GF-D8 (cell line): ENCODE measurements at regions not wholly inside any gene's neighbourhood (a gene's known extent, or its start where the extent isn't known, plus 50 kb on each side); places are given as distances from the start of the nearest gene placed in this dataset.
"Not testable (repeated sequence)": the region's sequence is repeated elsewhere in the genome, so short reads cannot be mapped to it uniquely, and the experiment has no call there.

ENCODE experiments used
- DNase-seq: peaks from one replicate; lab custom pipeline; 2025; lab: John Stamatoyannopoulos, UW

DNA sequence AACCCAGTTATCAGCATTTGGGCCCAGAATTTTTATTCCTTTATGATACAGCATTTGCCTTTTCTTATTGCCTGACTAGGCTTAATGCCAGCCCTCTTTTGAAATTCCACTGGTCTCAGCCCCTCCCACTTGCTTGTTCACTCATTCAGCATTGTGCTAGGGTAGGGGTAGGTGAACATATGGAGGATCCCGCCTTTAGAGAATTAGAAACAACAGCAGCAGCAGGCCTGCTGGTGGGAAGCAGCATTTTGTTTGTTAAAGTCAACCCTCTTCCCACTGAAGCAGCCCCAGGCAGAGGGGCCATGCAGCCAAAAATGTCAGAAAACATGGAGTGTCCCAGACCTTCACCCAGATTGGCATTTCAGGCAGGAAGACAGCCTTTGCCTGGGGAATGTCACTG lies 1355.2 kb downstream of the CDH8 start:
- DNase-seq = no peak

DNA sequence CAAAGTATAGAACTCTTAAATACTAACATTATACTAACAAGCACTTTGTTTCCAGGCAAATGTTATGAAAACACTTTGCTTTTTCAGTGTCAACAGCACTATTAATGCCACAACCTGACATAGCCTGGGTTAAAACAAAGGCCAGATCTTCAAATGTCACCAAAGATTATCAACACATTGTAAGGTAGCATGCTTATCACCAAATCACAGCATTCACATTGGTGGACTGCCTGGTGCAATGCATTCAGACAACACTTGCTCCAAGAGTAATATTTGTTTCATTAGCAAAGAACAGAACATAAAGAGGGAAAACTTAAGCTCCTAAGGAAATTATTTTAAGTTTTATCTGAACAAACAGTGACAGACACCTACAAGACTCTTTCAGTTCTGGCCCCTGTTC lies 1361.2 kb downstream of the CDH8 start:
- DNase-seq = no peak

DNA sequence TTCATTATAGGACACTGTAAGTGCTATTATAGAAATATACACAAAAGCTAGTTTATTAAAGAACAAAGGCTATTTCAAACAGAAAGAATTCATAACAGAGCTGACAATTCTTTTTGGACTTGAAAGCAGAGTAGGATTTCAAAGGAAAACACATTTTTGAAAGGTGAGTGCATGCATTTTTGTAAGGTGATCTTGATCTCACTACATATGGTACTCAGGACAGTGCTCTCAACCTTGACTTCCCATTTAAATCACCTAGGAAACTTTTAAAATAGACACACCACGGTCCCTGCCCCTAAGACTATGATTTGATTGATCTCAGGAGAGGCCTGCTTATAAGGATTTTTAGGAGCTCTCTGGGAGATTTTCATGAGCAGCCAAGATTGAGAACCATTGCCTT lies 1362.0 kb downstream of the CDH8 start:
- DNase-seq = no peak

DNA sequence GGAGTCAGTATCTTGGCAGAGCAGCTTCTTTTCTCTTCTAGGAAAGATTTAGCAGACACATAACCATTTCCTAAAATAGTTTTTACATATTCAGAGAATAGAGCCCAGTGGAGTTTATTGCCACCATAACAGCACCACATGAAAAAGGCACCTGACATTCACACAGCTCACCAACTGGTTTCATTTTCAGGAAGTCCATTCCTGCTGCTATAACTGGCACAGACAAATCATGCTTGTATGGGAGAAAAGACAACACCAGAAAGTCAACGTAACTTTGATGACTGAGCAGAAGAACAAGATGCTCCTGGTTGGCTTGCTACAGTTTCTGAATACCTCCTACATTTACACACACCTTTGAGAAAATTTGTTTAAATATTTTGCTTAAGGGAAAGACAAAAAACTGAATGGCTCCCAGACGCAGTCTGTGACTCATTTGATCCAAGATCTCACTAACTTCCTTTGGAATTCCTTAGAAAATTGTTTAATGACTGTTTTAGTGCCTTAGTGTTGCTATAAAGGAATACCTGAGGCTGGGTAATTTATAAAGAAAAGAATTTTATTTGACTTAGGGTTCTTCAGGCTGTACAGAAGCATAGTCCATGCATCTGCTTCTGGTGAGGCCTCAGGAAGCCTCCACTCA lies 1380.6 kb downstream of the CDH8 start:
- DNase-seq = no peak

DNA sequence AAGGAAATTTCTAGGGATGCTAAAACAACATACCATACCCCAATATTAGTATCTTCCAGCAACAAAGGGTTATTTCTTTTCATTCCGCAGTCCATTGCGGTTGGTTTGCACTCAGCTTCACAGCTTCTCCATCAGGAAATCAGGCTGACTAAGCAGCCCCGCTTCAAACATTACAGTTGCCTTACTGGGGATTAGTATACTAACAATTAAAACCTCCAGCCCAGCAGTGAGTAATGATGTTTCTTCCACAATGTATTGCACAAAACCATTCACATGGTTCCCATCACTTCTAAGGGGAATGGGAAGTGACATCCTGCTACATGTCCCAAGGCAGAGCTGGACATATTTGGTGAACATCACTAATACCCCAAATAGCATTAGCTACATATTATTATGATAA lies 1384.9 kb downstream of the CDH8 start:
- DNase-seq = no peak

DNA sequence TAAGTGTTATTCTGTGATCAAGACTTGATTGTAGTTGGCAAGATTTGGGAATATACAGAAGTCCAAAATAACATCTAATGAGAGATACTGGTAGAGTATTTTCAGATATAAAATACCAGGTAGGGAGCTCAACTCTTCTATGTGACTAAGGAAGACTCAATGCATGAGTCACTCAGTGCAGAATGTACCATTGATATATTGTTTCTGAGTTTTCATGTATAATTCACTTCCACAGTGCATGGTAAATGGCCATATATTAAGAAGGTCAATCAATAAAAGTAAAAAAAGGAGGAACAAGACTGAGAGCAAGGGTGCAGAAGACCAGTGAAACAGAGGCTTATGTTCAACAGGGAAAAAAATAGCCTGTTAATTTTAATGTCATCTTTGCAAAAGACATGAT lies 1387.9 kb downstream of the CDH8 start:
- DNase-seq = no peak

DNA sequence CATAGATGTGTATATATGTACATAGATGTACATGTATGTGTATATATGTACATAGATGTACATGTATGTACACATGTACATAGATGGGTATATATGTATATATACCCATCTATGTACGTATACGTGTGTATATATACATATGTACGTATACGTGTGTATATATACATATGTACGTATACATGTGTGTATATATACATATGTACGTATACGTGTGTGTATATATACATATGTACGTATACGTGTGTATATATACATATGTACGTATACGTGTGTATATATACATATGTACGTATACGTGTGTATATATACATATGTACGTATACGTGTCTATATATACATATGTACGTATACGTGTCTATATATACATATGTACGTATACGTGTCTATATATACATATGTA lies 1388.8 kb downstream of the CDH8 start:
- not testable (repeated sequence) for DNase-seq

DNA sequence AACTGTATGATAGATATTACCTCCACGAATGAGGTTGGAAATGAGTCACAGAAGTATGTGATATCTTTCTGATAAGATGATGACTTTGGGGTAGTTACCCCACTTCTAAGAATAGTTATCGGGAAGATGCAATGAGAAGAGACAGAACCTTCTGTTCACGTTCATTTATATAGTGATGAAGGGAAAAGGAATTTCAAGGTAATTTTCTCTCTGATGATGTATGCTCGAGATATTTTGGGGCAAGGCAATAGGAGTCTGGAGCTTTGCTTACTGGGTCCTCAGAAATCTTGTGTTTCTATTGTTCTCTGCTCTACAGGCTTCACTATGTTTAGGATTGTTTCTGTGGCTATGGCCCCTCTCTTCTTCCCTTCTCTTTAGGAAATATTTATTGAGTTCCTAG lies 1389.6 kb downstream of the CDH8 start:
- no peak for DNase-seq

DNA sequence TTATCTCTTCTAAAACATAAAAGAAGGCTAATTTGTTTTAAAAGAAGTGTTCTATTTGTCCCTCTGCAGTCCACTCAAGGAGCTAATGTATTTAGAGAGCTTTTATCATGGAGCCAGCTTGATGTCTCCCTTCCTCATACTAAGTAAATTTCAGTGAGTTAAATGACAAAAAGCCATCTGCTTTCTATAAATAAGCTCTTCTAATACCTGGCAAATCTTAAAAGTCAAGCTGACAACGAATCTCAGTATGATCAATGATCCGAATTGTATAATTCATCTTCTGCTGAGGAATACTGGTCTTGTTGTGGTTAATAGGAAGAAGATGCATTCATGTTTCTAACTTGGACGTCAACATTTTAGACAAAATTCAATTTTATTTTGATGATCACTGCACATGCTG lies 1390.7 kb downstream of the CDH8 start:
- DNase-seq = no peak

DNA sequence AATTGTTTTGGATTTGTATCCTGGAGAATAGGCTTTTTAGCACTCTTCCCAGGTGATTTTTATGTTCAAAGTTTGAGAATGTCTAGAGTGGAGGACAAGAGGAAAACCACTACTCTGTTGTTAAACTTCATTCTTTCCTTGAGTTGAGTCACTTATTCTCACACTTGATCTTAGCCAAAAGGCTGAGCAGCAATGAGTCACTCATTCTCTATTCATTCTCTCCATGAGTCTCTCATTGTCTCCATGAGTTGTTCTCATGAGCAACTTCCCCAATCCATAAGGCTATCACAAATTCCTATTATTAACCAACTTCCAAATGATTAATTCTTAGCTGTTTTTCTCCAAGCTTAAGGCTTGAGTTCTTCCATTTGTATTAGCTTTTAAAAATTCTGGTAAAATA lies 1393.3 kb downstream of the CDH8 start:
- DNase-seq = no peak

DNA sequence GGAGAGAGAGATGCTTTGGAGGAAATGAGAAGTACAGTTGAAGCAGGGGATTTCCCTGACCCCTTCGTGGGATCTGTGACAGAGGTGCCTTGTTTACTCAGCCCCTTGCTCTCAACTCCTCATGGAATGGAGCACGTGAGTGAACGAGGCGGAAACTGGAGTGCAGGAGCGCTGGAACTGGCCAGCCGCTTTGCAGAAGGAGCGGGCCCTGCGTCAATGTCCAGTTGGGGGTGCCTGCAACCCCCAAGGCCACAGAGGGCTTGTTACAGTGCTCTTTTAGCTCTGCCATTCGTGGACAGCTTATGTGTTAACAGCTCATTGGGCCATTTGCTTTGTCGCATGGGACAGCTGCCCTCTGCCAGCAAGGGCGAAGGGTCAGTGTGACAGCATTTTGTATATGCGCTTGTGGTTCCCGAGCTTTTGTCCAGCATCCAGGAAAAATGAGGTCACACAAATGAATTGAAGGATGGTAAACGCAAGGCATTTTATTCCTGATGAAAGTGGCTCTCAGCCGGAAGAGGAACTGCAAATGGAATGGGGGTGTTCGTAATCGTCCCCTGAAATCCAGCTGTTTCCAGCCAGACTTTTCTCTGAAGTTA lies 1395.1 kb downstream of the CDH8 start:
- DNase-seq = no peak

DNA sequence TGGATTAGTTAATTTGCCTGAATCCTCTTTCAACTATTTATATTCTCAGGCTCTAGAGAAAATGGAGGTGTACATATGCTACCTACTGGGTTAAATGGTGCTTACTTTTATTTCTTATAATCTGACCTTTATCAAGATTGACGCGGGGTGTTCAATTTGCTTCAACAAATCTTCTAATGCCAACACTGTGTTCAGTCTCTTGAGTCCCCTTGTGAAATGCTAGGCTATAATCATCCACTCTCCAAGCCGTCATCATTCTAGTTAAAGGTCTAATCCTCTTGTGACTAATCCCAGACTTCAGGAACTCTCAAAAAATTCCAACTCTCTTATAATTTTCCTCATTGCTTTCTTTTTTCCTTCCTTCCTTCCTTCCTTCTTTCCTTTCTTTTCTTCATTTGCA lies 1396.2 kb downstream of the CDH8 start:
- DNase-seq = no peak

DNA sequence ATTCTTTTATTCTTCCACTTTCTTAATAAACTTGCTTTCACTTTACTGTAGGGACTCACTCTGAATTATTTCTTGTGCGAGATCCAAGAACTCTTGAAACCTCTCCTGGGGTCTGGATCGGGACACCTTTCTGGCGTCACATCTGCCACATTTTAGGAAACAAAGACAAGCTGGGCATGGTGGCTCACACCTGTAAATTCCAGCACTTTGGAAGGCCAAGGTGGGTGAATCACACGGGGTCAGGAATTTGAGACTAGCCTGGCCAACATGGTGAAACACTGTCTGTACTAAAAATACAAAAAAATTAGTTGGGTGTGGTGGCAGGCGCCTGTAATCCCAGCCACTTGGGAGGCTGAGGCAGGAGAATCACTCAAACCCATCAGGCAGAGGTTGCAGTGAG lies 1399.6 kb downstream of the CDH8 start:
- DNase-seq = not testable (repeated sequence)

DNA sequence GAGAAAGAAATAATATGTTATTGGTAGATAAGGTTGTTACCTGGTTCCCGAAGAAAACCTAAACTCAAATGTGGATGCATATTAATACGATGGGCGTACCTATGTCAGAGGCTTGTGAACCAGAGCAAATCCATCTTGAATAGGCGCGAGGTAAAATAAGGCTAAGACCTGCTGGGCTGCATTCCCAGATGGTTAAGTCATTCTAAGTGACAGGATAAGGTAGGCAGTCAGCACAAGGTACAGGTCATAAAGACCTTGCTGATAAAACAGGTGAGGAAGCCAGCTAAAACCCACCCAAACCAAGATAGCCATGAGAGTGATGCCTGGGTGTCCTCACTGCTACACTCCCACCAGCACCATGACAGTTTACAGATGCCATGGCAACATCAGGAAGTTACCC lies 1400.1 kb downstream of the CDH8 start:
- DNase-seq = no peak

DNA sequence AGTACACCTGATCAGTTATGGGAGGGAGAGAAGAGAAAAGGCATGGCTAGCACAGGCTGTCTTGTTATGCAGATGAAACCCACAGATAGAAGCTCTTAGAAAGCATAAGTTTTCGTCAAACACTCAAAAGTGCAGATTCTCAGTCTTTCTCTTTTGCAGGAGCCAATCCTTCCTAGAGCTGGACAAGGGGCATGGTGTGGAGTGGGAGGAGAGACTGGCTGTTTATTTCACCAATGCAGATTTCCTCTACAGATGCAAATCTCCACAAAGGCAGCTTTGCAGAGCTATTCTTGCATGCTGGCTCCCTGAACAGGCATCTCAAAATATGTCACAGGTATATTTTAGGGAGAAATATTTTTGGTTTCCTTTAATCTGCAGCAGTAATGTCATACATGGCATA lies 1400.7 kb downstream of the CDH8 start:
- DNase-seq = no peak

DNA sequence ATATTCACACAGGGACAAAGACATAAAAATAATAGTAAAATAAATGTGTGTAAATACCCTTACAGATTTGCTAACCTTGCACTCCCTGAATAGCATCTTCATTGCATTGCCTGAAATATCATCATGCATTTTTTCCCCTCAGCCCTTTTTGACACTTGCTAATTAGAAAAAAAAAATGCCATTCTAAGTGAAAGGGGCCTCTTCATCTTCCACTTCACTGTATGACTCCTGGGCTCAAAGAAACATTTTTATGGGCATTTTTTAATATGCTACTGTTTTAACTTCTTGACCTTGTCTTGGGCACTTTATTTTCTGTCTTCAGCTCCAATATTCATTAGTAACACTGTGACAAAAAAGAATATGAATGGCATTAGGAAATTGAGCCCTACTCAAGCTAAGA lies 1424.4 kb downstream of the CDH8 start:
- DNase-seq = no peak

DNA sequence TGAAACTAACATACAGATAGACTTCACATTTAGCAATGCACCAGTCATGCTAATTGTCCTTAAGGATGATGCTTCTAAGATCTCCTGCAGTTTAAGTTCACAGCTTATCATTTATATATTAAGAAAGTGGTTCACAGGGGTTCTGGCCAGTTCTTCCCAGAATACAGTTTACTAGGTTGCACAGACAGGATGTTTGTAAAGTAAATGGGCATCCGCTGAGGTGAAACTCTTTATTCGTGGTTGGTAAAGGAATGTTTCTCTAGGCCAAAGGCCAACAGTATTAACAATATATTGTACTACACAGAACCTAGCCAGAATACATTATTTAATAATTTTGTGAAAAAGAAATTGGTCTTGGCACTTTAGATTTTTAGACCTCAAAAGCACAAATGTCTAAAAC lies 1427.3 kb downstream of the CDH8 start:
- no peak for DNase-seq

DNA sequence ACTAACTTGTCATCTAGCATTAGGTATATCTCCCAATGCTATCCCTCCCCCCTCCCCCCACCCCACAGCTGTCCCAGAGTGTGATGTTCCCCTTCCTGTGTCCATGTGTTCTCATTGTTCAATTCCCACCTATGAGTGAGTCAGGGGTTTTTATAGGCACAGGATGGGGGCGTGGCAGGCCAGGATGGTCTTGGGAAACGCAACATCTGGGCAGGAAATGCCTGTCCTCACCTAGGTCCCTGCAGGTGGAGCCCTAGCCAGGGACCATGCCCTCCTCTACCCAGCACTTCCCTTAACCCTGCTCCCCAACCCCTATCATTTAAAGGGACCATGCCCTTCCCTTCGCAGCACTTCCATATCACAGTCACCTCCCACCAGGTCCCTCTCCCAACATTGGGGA lies 1430.6 kb downstream of the CDH8 start:
- DNase-seq = not testable (repeated sequence)

DNA sequence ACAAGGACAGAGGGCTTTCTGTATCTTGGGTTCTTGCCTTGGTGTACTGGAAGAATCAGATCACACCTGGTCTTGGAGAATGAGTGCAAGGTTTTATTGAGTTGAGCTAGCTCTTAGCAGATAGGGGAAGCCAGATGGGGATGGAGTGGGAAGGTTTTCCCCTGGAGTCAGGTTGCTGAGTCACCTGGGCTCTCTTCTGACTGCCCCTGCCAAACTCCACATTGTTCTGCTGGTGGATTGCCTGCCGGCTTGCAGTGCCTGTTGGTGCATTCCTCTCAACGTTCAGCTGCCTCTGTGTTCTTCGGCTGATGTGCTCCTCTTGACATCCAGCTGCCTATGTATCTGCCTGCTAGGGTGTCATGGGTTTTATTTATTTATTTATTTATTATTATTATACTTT lies 1431.1 kb downstream of the CDH8 start:
- no peak for DNase-seq

DNA sequence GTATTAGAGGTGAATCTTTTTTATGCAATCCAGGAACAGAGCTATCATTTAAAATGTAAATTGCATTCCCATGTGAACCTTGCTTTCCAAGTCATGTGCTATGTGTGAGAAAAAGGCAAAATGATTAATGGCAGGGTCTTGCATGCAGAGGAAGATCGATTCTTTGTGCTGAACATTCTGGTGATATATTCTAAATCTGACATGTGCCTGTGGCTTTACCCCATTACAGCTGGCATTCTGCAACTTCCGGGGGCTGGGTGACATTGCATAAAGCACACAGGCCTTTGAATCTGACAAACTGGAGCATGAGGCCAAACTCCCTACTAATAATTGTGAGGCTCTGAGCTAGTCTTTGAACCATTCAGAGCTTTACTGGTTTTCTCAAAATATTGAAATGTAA lies 1449.7 kb downstream of the CDH8 start:
- DNase-seq = no peak

DNA sequence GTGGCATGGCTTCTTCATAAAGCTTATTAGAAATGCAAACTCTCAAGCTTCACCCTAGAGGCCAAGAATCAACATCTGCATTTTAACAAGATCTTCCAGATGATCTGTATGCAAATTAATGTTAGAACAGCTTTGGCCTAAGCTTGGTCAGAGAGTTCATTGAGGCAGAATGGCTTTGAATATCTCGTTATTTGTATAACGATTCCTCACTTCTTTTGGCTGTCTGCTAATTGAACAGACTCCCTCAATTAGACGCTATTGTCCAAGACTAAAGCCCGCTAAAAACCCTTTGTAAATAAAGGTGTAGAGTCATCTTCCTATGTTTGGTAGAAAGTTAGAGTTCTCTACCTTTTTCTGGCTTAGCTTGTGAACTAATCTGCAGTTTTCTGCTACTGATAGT lies 1453.7 kb downstream of the CDH8 start:
- no peak for DNase-seq

DNA sequence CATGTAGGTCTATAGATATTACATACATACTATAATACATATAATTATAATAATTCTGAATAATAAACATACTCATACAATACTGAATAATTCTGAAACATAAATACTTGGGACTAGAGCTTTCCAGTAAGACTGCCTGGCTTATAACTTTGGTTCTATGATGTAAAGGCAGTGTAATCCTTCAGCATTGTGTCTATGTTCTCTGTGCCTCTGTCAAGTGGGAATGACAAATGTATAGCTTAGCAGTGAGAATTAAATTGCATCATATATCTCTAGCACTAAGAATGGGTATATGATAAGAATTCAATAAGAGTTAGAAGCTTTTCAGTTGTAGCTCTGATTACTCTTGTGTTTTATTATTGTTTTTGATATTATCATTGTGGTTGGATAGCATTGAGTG lies 1469.3 kb downstream of the CDH8 start:
- DNase-seq = no peak

DNA sequence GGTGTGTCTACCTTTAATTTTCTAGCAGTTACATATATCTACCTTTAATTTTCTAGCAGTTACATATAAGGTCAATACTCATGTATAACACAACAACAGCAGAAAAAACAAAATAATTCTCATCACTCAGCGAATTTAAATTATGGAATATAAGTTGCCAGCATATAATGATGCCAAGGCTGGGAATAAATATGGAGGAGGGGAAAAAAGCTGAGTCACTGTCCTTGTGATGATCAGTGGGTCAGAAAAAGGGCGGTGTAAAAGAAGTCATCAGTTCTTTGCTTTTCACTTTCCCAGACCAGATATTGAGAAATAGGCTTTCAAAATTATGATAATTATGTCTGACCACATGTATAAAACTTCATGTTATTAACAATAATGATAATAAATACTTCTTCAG lies 1471.7 kb downstream of the CDH8 start:
- DNase-seq = no peak

DNA sequence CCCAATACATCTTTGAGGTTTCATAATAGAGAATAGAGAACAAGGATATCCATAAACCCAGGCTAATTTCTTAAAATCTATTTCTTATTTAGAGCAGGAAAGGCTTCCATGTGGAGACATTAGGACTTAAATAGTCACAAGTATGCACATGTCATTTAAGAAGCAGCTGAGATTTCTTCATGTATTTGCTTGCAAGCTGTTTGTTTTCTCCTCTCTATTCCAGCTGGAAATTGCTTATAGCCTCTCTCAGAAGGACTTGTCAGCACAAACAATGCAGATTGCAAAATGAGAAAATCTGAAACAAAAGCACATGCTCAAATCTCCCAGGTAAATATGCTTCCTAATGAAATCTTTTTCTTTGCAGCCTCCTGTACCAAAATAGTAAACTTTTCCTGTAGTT lies 1473.1 kb downstream of the CDH8 start:
- no peak for DNase-seq
